ENCODE measurements at regions not wholly inside any gene's neighbourhood (a gene's known extent, or its start where the extent isn't known, plus 50 kb on each side); places are given as distances from the start of the nearest gene placed in this dataset.
"Not testable (repeated sequence)": the region's sequence is repeated elsewhere in the genome, so short reads cannot be mapped to it uniquely, and the experiment has no call there.

DNA sequence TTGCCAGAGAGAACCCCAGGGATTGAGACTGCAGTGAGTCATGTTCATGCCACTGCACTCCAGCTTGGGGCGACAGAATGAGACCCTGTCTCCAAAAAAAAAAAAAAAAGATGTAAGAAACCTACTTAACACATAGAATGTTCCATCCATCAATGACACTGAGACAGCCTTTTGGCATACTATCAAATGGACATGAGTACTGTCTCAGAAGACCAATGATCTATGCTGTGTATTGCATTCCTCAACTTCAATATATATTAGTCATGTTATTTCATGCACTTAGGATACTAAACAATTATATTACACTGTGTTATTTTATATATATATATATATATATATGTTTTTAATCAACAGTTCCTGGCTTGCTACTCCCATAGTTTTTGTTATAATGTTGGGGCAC is 57.1 kb upstream of the ANKH start:
- ChIA-PET POLR2A (no interaction called here), CTCF (no interaction called here)
- H3K27me3 Mint-ChIP-seq, result peaks cover 8% of the 10 kb centered on the region
- Histone ChIP-seq H3K9ac (ENCODE audit: low read length) (no peak overlapping the region), H3K9me3 (ENCODE audit: control extremely low read depth in 1 of 3, control insufficient read depth in 2 of 3, insufficient read depth in 1 of 3, low read length in 2 of 3) (no peaks in the 10 kb centered on the region), H3K79me2 (ENCODE audit: control insufficient read depth, insufficient read depth, low read length) (no peaks in the 10 kb centered on the region), H3K4me1 (ENCODE audit: control insufficient read depth in 2 of 2, insufficient read depth in 2 of 2, low read length in 2 of 2) (no peaks in the 10 kb centered on the region), H3K27ac (ENCODE audit: low read length in 2 of 2) (no peak overlapping the region), H3K4me2 (replicated peaks; ENCODE audit: low read depth, low read length, poor library complexity, severe bottlenecking) (no peak overlapping the region), H3K36me3 (replicated peaks in 1 of 2; ENCODE audit: control extremely low read depth in 1 of 2, control insufficient read depth in 1 of 2, extremely low read depth in 1 of 2, insufficient read depth in 2 of 2, low read length in 1 of 2) (no peaks in the 10 kb centered on the region), H3K4me3 (ENCODE audit: control extremely low read depth in 1 of 5, extremely low read depth in 1 of 5, insufficient read depth in 1 of 5, low read depth in 2 of 5, low read length in 4 of 5) (no peak overlapping the region), H2AFZ (ENCODE audit: insufficient read depth, low read depth, low read length, poor library complexity, severe bottlenecking) (no peak overlapping the region), H3K27me3 (replicated peaks in 1 of 4; ENCODE audit: control extremely low read depth in 1 of 4, control insufficient read depth in 3 of 4, insufficient read depth in 4 of 4, low read length in 3 of 4) (peaks cover 0 to 2% (median 0%) of the 10 kb centered on the region in 4 experiments), H4K20me1 (ENCODE audit: control insufficient read depth, insufficient read depth, low read length, poor library complexity, severe bottlenecking) (no peaks in the 10 kb centered on the region)
- intact Hi-C loops (cut with micrococcal nuclease), result no loop called here
- WGBS (ENCODE audit: insufficient coverage), result no CpG with 5 or more reads among the region's 1 CpG
- no peaks in the 10 kb centered on the region for H3K4me1 Mint-ChIP-seq
- H3K9me3 Mint-ChIP-seq (ENCODE audit: insufficient read depth), result no peaks in the 10 kb centered on the region
- TF ChIP-seq, protein P1, sequence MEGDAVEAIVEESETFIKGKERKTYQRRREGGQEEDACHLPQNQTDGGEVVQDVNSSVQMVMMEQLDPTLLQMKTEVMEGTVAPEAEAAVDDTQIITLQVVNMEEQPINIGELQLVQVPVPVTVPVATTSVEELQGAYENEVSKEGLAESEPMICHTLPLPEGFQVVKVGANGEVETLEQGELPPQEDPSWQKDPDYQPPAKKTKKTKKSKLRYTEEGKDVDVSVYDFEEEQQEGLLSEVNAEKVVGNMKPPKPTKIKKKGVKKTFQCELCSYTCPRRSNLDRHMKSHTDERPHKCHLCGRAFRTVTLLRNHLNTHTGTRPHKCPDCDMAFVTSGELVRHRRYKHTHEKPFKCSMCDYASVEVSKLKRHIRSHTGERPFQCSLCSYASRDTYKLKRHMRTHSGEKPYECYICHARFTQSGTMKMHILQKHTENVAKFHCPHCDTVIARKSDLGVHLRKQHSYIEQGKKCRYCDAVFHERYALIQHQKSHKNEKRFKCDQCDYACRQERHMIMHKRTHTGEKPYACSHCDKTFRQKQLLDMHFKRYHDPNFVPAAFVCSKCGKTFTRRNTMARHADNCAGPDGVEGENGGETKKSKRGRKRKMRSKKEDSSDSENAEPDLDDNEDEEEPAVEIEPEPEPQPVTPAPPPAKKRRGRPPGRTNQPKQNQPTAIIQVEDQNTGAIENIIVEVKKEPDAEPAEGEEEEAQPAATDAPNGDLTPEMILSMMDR (IDR thresholded peaks at IDR 0.05), result no peak
- no peak for TF ChIP-seq EZH2 (IDR thresholded peaks at IDR 0.05; ENCODE audit: borderline replicate concordance, insufficient read depth, low read depth, low read length, poor library complexity, severe bottlenecking)
- ATAC-seq (ENCODE audit: low read depth), result no peak
- DNase-seq, result no peak
- no peak overlapping the region for H3K27ac Mint-ChIP-seq
- H3K4me3 Mint-ChIP-seq, result no peak overlapping the region

DNA sequence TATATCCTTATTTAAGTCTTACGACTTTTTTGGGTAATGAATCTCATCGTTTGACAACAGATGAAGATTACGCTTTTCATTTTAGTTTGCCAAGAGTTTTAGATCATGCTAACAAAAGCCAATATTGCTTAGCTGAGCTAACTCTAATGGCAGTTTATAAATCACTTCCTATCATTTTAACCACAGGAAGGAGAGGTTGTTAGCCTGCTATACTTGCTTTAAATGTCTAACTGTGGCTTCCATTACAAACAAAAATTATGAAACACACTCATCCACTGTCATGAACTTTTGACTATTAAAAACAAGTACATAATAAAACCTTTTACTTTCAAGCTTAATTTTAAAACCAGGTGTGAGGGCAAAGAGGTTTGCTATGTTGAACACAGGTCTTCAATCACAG is 53.7 kb upstream of the ANKH start:
- no CpG with 5 or more reads among the region's 3 CpGs for WGBS (ENCODE audit: insufficient coverage)
- H3K27ac ChIP-seq (ENCODE audit: low read length in 2 of 2), result no peak overlapping the region
- CTCF ChIA-PET, result no interaction called here
- no peak for TF ChIP-seq EZH2 (IDR thresholded peaks at IDR 0.05; ENCODE audit: borderline replicate concordance, insufficient read depth, low read depth, low read length, poor library complexity, severe bottlenecking)
- TF ChIP-seq, protein P1 (IDR thresholded peaks at IDR 0.05), result no peak
- peaks cover 0 to 4% (median 0%) of the 10 kb centered on the region in 4 experiments for H3K27me3 ChIP-seq (replicated peaks in 1 of 4; ENCODE audit: control extremely low read depth in 1 of 4, control insufficient read depth in 3 of 4, insufficient read depth in 4 of 4, low read length in 3 of 4)
- Mint-ChIP-seq H3K9me3 (ENCODE audit: insufficient read depth) (no peaks in the 10 kb centered on the region), H3K27me3 (peaks cover 8% of the 10 kb centered on the region), H3K27ac (no peak overlapping the region), H3K4me3 (no peak overlapping the region), H3K4me1 (no peaks in the 10 kb centered on the region)
- no peaks in the 10 kb centered on the region for H3K36me3 ChIP-seq (replicated peaks in 1 of 2; ENCODE audit: control extremely low read depth in 1 of 2, control insufficient read depth in 1 of 2, extremely low read depth in 1 of 2, insufficient read depth in 2 of 2, low read length in 1 of 2)
- ATAC-seq (ENCODE audit: low read depth), result no peak
- H2AFZ ChIP-seq (ENCODE audit: insufficient read depth, low read depth, low read length, poor library complexity, severe bottlenecking), result no peak overlapping the region
- intact Hi-C loops (cut with micrococcal nuclease), result no loop called here
- no peaks in the 10 kb centered on the region for H3K79me2 ChIP-seq (ENCODE audit: control insufficient read depth, insufficient read depth, low read length)
- POLR2A ChIA-PET, result interaction anchor here (0.7 kb wide), 1 partner anchor 103 kb away, joined by 4 read pairs; no protein-coding TSS in a partner anchor
- H3K4me3 ChIP-seq (ENCODE audit: control extremely low read depth in 1 of 5, extremely low read depth in 1 of 5, insufficient read depth in 1 of 5, low read depth in 2 of 5, low read length in 4 of 5), result no peak overlapping the region
- H3K9me3 ChIP-seq (ENCODE audit: control extremely low read depth in 1 of 3, control insufficient read depth in 2 of 3, insufficient read depth in 1 of 3, low read length in 2 of 3), result no peaks in the 10 kb centered on the region
- no peaks in the 10 kb centered on the region for H3K4me1 ChIP-seq (ENCODE audit: control insufficient read depth in 2 of 2, insufficient read depth in 2 of 2, low read length in 2 of 2)
- no peak overlapping the region for H3K4me2 ChIP-seq (replicated peaks; ENCODE audit: low read depth, low read length, poor library complexity, severe bottlenecking)
- H3K9ac ChIP-seq (ENCODE audit: low read length), result no peak overlapping the region
- no peaks in the 10 kb centered on the region for H4K20me1 ChIP-seq (ENCODE audit: control insufficient read depth, insufficient read depth, low read length, poor library complexity, severe bottlenecking)
- no peak for DNase-seq

GRCh38 chr5:14922952-14923351 is 51.4 kb upstream of the ANKH start:
- POLR2A ChIA-PET, H3K27ac Mint-ChIP-seq: not testable (repeated sequence)

More at GRCh38 chr5:14922952-14923351, 51.4 kb upstream of the ANKH start:
- H3K4me1 Mint-ChIP-seq; H3K79me2 ChIP-seq (ENCODE audit: control insufficient read depth, insufficient read depth, low read length); DNase-seq; H3K27me3 ChIP-seq (replicated peaks in 1 of 4; ENCODE audit: control extremely low read depth in 1 of 4, control insufficient read depth in 3 of 4, insufficient read depth in 4 of 4, low read length in 3 of 4); H3K27ac ChIP-seq (ENCODE audit: low read length in 2 of 2); H3K4me2 ChIP-seq (replicated peaks; ENCODE audit: low read depth, low read length, poor library complexity, severe bottlenecking); intact Hi-C loops (cut with micrococcal nuclease); H3K9me3 Mint-ChIP-seq (ENCODE audit: insufficient read depth); H4K20me1 ChIP-seq (ENCODE audit: control insufficient read depth, insufficient read depth, low read length, poor library complexity, severe bottlenecking); H3K4me3 Mint-ChIP-seq; H3K4me1 ChIP-seq (ENCODE audit: control insufficient read depth in 2 of 2, insufficient read depth in 2 of 2, low read length in 2 of 2); H3K36me3 ChIP-seq (replicated peaks in 1 of 2; ENCODE audit: control extremely low read depth in 1 of 2, control insufficient read depth in 1 of 2, extremely low read depth in 1 of 2, insufficient read depth in 2 of 2, low read length in 1 of 2); ATAC-seq (ENCODE audit: low read depth); H3K9ac ChIP-seq (ENCODE audit: low read length); H2AFZ ChIP-seq (ENCODE audit: insufficient read depth, low read depth, low read length, poor library complexity, severe bottlenecking); H3K4me3 ChIP-seq (ENCODE audit: control extremely low read depth in 1 of 5, extremely low read depth in 1 of 5, insufficient read depth in 1 of 5, low read depth in 2 of 5, low read length in 4 of 5); H3K9me3 ChIP-seq (ENCODE audit: control extremely low read depth in 1 of 3, control insufficient read depth in 2 of 3, insufficient read depth in 1 of 3, low read length in 2 of 3): not testable (repeated sequence)
- WGBS (ENCODE audit: insufficient coverage), result 95% methylated on average over 6 of the region's 6 CpGs
- CTCF ChIA-PET, result interaction anchor here (0.6 kb wide), 1 partner anchor 102 kb away, joined by 7 read pairs; no protein-coding TSS in a partner anchor
- peaks cover 12% of the 10 kb centered on the region for H3K27me3 Mint-ChIP-seq

Data from B cell (primary cell).